ENCODE measurements at regions not wholly inside any gene's neighbourhood (a gene's known extent, or its start where the extent isn't known, plus 50 kb on each side); places are given as distances from the start of the nearest gene placed in this dataset.
"Not testable (repeated sequence)": the region's sequence is repeated elsewhere in the genome, so short reads cannot be mapped to it uniquely, and the experiment has no call there.

DNA sequence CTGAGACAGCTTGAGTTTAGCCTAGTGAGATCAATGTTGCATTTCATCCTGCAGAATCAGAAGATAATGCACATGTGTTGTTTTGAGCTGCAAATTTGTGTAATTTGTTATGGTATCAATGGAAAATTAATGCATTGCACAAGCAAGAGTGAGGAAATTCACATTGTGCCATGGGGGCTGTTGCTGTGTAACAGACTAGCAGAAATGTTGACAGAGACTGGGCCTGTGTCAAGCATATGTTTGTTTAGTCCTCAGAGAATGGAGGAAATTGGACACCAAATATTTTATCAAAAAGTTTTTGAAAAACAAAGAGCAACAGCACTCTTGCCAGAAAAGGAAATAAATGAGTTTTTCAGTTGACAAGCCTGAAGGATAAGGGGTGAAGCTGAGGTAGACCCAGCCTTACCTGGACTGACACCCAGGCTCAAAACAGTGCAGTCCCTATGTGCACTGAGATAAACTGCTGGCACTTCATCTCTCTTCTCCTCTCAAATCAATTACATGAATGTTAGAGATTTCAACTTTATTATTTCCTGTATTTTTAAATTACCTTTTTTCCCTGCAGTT, 1150.0 kb downstream of the FSCB start:
- no peak for FAIRE-seq

DNA sequence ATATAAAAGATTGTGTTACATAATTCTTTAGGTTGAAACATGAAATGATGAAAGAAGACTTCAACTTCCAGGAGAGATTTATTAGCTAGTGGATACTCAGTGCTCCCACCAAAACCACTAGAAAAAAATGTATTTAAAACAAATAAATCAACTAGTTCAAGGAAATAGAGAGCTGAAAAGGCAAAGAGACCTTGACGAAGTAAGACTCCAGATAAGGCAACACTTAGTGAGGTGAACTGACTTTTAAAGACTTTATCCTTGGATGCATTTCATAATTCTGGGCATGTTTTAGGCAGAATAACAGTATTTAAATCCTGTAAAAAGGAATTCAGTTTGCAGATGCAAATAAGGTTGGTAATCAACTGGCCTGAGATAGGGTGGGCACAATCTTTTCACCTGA, 1150.7 kb downstream of the FSCB start:
- no peak for DNase-seq (ENCODE audit: insufficient read length, low spot score)
- no peak for FAIRE-seq

More for the DNA sequence above, 1150.0 kb downstream of the FSCB start:
- no peak for DNase-seq (ENCODE audit: insufficient read length, low spot score)

DNA sequence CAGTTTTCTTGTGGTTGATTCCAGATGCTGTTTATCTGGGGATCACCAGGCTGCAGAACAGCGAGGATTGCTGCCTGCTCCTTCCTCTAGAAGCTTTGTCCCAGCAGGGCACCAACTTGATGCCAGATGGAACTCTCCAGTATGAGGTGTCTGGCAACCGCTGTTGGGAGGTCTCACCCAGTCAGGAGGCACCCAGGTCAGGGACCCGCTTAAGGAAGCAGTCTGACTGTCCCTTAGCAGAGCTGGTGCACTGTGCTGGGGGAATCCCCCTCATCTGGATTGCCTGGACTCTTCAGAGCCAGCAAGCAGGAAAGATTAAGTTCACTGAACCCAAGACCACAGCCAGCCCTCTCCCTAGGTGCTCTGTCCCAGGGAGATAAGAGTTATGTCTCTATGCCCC, 1165.2 kb downstream of the FSCB start:
- DNase-seq (ENCODE audit: insufficient read length, low spot score) (no peak), FAIRE-seq (no peak)

DNA sequence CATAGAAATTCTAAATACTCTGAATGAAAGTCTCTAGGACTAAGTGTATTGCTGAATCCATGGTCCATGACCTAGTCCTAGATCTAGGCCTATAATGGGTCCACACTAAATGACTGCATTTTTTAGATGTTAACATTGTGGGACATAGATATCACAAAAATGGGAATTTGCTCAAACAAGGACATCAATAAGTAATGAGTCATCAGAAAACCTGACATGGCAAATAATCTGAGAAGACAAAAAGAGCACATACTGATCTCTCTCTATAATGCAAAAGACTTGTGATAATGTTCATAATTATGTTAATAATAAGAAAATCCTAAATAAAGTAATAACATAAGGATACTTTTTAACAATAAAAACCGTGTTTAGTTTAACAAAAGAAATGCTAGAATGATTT, 1168.4 kb downstream of the FSCB start:
- DNase-seq (ENCODE audit: insufficient read length, low spot score) (no peak), FAIRE-seq (no peak)

DNA sequence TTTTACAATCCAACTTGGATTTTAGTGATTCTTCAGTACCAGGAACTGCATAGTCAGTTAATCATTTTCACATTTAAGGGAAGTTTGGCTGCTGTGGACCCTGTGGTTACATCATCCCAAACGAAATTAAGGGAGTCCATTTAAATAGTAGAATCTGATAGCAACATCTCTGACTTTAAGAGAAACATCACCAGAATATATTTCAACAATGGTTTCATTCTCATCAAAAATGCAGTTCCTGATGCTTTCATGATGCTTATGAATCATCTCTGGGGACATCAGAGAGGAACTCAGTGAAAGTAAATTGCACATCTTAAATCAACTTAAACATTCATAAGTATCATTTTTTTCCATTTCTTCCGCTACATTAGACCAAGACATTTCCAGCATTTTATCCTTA, 1170.7 kb downstream of the FSCB start:
- no peak for DNase-seq (ENCODE audit: insufficient read length, low spot score)
- no peak for FAIRE-seq

DNA sequence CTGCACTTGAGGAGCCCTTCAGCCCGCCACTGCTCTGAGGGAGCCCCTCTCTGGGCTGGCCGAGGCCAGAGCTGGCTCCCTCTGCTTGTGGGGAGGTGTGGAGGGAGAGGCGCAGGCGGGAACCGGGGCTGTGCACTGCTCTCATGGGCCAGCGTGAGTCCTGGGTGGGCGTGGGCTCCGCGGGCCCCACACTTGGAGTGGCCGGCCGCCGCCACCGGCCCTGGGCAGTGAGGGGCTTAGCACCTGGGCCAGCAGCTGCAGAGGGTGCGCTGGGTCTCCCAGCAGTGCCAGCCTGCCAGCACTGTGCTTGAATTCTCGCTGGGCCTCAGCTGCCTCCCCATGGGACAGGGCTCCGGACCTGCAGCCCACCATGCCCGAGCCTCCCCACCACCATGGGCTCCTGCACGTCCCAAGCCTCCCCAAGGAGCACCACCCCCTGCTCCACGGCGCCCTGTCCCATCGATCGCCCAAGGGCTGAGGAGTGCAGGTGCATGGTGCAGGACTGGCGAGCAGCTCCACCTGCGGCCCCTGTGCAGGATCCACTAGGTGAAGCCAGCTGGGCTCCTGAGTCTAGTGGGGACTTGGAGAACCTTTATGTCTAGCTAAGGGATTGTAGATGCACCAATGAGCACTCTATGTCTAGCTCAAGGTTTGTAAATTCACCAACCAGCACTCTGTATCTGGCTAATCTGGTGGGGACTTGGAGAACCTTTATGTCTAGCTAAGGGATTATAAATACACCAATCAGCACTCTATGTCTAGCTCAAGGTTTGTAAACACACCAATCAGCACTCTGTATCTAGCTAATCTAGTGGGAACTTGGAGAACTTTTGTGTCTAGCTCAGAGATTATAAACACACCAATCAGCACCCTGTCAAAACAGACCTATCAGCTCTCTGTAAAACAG, 1180.3 kb downstream of the FSCB start:
- not testable (repeated sequence) for FAIRE-seq; DNase-seq (ENCODE audit: insufficient read length, low spot score)

DNA sequence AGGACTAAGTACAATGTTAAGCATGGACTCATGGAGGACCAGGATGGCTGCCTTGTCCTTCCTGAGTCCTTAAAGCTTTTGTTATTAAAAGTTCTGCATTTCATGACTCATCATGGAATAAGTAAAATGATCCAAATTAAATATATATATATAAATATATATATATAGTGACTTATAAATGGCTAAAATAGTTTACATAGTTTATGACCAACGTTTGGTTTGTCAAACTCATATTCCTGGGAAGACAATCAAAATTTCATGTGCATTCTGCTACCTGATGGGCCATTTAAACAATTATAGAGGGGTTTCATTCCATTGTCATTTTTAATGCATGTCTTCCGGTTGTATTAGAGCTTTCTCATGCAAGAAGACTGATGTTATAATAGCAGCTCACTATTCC, 1190.7 kb downstream of the FSCB start:
- DNase-seq (ENCODE audit: insufficient read length, low spot score) (no peak), FAIRE-seq (no peak)

DNA sequence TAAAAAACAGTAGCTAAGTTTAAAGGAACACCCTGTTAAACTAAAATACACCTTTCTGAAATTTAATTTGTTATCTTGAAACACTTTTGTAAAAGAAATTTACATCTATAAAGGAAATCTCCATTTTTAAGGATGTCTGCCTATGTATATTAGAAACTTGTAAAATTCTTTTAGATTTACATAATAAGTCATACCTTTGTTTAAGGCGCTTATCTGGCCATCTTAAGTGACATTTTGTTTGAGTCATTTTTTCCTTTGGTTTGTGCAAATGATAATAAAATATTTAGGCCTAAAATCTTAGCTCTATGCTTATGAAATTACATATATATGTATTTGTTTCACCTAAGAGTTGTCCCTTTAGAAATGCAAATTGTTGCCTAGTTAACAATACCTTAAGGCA, 1193.4 kb downstream of the FSCB start:
- DNase-seq (ENCODE audit: insufficient read length, low spot score) (no peak), FAIRE-seq (no peak)

DNA sequence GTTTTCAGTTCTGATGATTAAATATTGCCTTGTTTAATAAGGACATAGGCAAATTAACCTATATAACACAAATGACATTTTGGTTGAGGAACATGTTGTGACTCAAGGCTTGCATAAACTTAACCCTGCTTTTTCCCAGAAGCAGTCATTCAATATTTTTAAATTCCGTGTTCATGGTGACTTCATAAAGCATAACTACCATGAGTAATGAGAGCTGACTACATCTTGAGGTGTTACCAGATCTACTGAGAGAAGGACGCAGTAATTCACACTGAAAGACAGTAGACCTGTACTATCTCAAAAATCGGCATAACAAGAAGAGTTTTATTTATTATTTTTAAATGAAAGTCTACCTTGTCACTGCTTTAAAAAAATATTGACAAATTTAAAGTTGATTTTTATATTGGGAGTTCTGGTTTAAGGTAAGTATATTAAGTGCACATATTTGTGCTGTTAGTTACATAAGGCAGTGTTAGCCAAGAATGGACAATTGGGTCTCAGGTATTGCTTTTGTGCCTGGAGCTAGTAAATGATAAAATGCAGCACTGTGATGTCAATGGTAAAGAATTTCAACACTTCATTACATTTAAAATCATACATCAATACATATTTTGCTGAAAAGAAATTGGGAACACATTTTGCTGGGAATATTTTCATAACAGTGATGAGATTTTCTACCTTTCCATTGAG, 1198.5 kb downstream of the FSCB start:
- FAIRE-seq, result no peak
- DNase-seq (ENCODE audit: insufficient read length, low spot score), result no peak

DNA sequence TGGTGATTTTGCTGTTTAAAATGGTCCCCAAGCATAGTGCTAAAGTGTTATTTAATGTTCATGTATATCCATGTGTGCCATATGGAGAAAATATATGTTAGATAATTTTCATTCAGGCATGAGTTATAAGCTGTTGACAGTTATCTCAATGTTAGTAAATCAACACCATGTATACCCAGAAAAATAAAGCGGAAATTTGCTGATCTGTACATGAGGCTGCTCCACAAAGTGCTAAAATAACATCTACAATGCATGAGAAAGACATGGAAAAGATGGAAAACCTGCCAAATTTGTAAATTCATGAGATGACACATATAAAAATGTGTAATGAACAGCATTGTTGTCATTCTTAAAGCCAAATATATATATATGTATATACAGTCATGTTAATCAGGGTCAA, 1199.2 kb downstream of the FSCB start:
- FAIRE-seq (no peak), DNase-seq (ENCODE audit: insufficient read length, low spot score) (no peak)

DNA sequence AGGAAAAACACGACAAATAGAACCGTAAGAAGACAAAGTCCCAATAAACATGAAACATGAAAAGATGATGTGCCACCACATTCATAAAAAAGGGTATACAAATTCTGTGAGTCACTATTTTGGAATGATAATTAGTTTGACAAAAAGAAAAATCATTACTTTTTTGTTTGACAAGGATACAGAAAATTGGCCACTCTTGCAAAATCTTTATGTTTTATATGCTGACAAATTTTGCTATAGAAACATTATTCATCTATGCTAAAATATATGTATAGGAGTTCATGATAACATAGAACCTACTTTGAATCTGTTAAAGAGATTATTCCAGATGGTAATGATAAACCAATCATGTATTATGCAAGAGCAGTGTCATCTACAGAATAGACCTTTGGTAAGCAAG, 1201.0 kb downstream of the FSCB start:
- no peak for FAIRE-seq
- DNase-seq (ENCODE audit: insufficient read length, low spot score), result no peak

DNA sequence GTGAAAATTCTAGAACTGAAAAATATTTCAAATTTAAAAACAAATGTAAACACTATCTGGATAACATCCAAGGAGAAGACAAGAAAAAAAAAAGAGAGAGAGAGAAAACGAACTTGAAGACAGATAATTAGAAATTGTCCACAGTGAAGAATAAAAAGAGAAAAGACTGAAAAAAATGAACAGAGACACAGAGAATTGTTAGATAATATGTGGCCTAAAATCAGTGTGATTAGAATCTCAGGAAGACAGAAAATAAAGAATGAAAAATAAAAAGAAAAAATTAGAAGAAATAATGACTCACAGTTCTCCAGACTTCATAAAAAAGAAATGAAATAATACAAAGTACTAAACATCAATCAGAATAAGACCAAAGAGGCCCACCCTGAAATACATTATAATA, 1209.3 kb downstream of the FSCB start:
- DNase-seq (ENCODE audit: insufficient read length, low spot score) (no peak), FAIRE-seq (no peak)

DNA sequence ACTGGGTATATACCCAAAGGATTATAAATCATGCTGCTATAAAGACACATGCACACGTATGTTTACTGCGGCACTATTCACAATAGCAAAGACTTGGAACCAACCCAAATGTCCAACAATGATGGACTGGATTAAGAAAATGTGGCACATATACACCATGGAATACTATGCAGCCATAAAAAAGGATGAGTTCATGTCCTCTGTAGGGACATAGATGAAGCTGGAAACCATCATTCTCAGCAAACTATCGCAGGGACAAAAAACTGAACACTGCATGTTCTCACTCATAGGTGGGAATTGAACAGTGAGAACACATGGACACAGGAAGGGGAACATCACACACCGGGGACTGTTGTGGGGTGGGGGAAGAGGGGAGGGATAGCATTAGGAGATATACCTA, 1211.0 kb downstream of the FSCB start:
- FAIRE-seq; DNase-seq (ENCODE audit: insufficient read length, low spot score): not testable (repeated sequence)

DNA sequence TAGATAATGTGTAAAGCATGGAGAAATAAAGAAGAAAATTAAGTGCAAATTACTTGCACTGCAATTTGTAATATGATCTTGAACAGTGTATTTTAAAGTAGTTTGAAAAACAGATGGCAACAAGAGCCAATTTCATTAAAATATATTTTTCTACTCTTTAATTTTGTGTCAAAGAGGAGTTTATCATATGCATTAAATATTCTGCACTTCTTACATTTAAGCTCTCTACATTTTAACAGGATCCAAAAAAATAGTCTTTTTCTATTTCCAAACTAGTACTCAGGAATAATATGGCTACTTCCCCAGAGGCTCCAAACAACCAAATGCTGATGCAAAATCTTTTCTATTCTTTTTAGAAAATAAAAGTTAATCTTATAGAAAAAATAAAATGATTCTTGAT, 1221.5 kb downstream of the FSCB start:
- no peak for FAIRE-seq

DNA sequence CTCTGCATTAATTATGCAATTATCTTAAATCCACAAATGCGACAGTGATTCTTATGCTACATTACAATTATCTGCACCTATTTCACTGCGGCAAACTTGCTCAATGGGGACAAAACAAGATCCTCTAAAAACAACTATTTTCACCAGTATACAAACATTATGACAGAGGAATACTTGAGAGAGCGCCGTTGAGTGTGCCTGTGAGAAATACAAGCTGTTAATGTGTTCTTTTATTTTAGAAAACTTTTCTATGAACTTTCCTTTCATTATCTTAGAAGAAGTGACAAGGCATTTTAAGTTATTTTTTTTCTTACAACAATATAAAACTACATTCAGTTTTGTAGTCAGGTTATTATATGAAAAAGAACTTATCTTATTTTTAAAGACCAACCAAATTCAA, 1247.0 kb downstream of the FSCB start:
- FAIRE-seq, result no peak
- no peak for DNase-seq (ENCODE audit: insufficient read length, low spot score)

More for the DNA sequence above, 1221.5 kb downstream of the FSCB start:
- DNase-seq (ENCODE audit: insufficient read length, low spot score), result no peak

DNA sequence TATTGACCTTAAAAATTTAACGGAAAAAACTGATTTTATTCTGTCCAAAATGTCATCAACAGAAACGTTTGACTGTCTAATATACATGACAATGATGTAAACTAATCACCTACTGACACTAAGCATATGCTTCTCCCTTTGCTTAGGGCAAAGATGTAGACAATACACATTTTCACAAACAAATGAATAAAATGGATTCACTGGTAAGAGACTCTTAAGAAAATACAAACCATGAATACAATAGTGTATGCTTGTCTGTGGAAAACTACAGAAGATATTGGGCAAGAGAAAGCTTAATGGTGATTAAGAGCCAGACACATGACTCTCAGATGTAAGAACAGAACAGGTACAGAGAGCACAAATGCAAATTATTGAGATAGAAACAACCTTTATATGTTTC, 1248.7 kb downstream of the FSCB start:
- FAIRE-seq, result no peak
- no peak for DNase-seq (ENCODE audit: insufficient read length, low spot score)

DNA sequence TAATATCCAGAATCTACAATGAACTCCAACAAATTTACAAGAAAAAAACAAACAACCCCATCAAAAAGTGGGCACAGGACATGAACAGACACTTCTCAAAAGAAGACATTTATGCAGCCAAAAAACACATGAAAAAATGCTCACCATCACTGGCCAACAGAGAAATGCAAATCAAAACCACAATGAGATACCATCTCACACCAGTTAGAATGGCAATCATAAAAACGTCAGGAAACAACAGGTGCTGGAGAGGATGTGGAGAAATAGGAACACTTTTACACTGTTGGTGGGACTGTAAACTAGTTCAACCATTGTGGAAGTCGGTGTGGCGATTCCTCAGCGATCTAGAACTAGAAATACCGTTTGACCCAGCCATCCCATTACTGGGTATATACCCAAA, 1250.1 kb downstream of the FSCB start:
- DNase-seq (ENCODE audit: insufficient read length, low spot score); FAIRE-seq: not testable (repeated sequence)

DNA sequence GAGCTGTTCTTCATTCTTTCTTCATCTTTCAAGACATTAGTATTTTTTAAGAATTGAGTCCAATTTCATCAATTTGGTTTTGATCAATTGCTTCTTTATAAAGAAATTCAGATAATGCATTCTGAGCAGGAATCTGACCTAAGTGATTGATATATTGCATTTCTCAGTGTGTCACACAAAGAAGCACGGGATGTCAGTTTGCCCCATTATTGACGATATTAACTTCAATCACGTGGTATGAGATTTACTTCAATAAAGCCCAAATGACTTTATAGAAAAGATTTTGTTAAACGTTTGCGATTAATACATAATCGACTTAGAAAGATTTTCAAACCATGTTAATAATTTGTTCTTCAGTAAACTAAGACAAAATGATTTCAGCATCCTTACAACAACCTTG, 1254.2 kb downstream of the FSCB start:
- DNase-seq (ENCODE audit: insufficient read length, low spot score), result no peak
- FAIRE-seq, result no peak

DNA sequence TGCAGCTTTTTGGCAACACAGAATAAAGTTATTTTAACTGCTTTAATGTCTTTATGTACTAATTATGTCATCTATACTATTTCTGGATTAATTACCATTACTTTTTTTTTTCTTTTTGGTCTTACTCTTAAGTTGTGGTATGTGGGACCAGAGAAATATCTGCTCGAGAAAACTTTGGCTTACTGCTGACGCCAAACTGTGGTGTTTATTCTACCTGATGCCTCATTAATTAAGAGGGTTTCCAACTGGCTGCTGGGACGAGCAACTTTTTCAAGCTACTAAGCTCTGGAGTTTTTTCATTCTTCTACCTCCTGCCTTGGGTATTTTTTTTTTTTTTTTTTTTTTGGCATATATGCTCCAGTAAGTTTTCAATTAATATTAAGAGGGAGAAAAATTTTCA, 1257.5 kb downstream of the FSCB start:
- FAIRE-seq, result no peak
- DNase-seq (ENCODE audit: insufficient read length, low spot score), result no peak

DNA sequence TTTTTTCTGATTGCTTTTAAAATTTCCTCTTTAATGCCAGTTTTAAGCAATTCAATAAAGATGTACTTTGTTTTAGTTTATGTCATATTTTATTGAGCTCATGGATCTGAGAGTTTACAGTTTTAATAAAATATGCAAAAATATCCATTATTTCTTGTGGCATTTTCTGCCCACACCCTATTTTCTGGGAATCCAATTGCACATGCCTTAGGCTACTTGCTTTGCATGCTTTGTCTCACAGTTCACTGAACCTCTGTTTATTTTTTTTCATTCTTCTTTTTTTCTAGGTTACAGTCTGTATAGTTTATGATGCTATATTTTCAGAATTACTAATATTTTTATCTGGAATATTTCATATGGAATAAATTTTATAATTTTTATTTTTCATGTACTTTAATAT, 1258.0 kb downstream of the FSCB start:
- FAIRE-seq, result no peak
- no peak for DNase-seq (ENCODE audit: insufficient read length, low spot score)

DNA sequence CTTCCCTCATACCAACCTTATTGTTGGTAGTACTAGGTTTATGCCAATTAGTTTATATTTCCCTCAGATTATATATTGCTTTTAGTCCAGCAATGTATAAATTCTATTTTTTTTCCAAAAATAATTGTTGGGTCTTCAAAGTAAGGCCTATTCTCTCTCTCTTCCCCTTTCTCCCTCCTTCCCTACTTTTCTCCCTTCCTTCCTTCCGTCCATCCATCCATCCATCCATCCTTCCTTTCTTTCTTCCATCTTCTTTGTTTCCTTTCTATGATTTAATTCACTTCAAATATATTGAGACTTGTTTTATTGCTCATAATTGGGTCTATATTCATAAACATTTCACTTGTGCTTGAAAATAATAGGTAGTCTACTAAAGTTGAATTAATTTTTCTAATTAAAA, 1259.2 kb downstream of the FSCB start:
- FAIRE-seq (no peak), DNase-seq (ENCODE audit: insufficient read length, low spot score) (no peak)

DNA sequence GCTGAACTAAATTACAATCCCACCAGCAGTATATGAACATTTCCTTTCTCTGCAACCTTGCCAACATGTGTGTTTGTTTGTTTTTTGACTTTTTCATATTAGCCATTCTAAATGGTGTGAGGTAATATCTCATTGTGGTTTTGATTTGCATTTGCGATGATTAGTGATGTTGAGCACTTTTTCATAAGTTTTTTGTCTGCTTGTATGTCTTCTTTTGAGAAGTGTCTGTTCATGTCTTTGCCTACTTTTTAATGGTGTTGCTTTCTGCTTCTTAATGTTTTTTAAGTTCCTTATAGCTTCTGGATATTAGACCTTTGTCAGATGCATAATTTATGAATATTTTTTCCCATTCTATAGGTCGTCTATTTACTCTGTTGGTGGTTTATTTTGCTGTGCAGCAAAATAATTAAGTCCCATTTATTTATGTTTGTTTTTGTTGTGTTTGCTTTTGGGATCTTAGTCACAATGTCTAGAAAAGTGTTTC, 1262.9 kb downstream of the FSCB start:
- DNase-seq (ENCODE audit: insufficient read length, low spot score) (no peak), FAIRE-seq (no peak)
